SK-N-SH (cell line): ENCODE measurements at regions not wholly inside any gene's neighbourhood (a gene's known extent, or its start where the extent isn't known, plus 50 kb on each side); places are given as distances from the start of the nearest gene placed in this dataset.

Experiments used
- CTCF ChIA-PET: fragments of 300-600, 350-600 bp; formaldehyde crosslinking; extraction: SDS; loops from one replicate; lab custom pipeline; 2021; lab: Yijun Ruan, JAX
- POLR2A ChIA-PET: fragments of 350-600 bp; sonication (Branson Sonifier 250); formaldehyde crosslinking; extraction: SDS; loops from one replicate; lab custom pipeline; 2020; ENCODE audit warnings: antibody characterized with exemption, inconsistent platforms; lab: Yijun Ruan, JAX
- DNase-seq: peaks from one replicate; pipeline ENCODE4 v3.0.0; 2012
- H2AFZ ChIP-seq: fragments of 200-600 bp; sonication (generic); 2 replicates; pipeline ENCODE4 v1.8.1; 2016; ENCODE audit warnings: antibody characterized with exemption, mild to moderate bottlenecking, low read depth
- H3F3A ChIP-seq: fragments of 200-600 bp; sonication (generic); replicated peaks from 2 replicates; pipeline ENCODE3; 2016; ENCODE audit warnings: antibody characterized with exemption, mild to moderate bottlenecking; ENCODE audit not compliant: insufficient read depth
- H3K27ac ChIP-seq, 2 experiments: fragments of 200-500 bp in 1 of 2; fragments of 200-600 bp in 1 of 2; sonication (Bioruptor generic) in 1 of 2; sonication (generic), shearing (Covaris generic) in 1 of 2; 2 replicates each; pipeline versions ENCODE4 v1.5.1 to v1.6.1; 2014 to 2016; ENCODE audit warnings: low read depth in 2 of 2, inconsistent platforms in 1 of 2, low read length in 1 of 2, mild to moderate bottlenecking in 1 of 2, mixed read lengths in 1 of 2
- H3K27me3 ChIP-seq: fragments of 200-600 bp; sonication (generic), shearing (Covaris generic); 2 replicates; pipeline ENCODE4 v1.6.1; 2016; ENCODE audit warnings: mixed run types; ENCODE audit not compliant: insufficient read depth
- H3K36me3 ChIP-seq, 2 experiments: fragments of 200-500 bp in 1 of 2; fragments of 200-600 bp in 1 of 2; sonication (Bioruptor generic) in 1 of 2; sonication (generic) in 1 of 2; replicated peaks in 1 of 2; 2 replicates each; pipeline versions ENCODE3 to v1.5.1; 2014 to 2016; ENCODE audit warnings: low read length in 1 of 2, mild to moderate bottlenecking in 1 of 2; ENCODE audit not compliant: insufficient read depth in 2 of 2, control insufficient read depth in 1 of 2
- H3K4me1 ChIP-seq, 2 experiments: fragments of 200-500 bp in 1 of 2; fragments of 200-600 bp in 1 of 2; sonication (Bioruptor generic) in 1 of 2; sonication (generic), shearing (Covaris generic) in 1 of 2; 2 replicates each; pipeline versions ENCODE4 v1.5.1 to v1.6.1; 2014 to 2016; ENCODE audit warnings: low read depth in 1 of 2, low read length in 1 of 2, mixed run types in 1 of 2; ENCODE audit not compliant: insufficient read depth in 2 of 2, control insufficient read depth in 1 of 2
- H3K4me2 ChIP-seq: fragments of 200-600 bp; sonication (generic), shearing (Covaris generic); 2 replicates; pipeline ENCODE4 v1.6.1; 2017; ENCODE audit warnings: mixed run types
- H3K4me3 ChIP-seq, 2 experiments: fragments of 200-500 bp in 1 of 2; fragments of 200-600 bp in 1 of 2; sonication (Bioruptor generic) in 1 of 2; sonication (generic), shearing (Covaris generic) in 1 of 2; 2 replicates each; pipeline versions ENCODE4 v1.5.1 to v1.8.1; 2014 to 2016; ENCODE audit warnings: low read depth in 2 of 2, inconsistent platforms in 1 of 2, low read length in 1 of 2, mild to moderate bottlenecking in 1 of 2, mixed read lengths in 1 of 2, moderate library complexity in 1 of 2
- H3K79me2 ChIP-seq: fragments of 200-600 bp; sonication (generic); 2 replicates; pipeline ENCODE4 v1.8.1; 2017; ENCODE audit warnings: mild to moderate bottlenecking; ENCODE audit not compliant: insufficient read depth
- H3K9ac ChIP-seq: fragments of 200-600 bp; sonication (generic); 2 replicates; pipeline ENCODE4 v1.6.1; 2017; ENCODE audit warnings: mixed run types
- H3K9me2 ChIP-seq: fragments of 200-600 bp; sonication (generic); 2 replicates; pipeline ENCODE4 v1.6.1; 2017; ENCODE audit warnings: mixed run types
- H3K9me3 ChIP-seq: fragments of 200-600 bp; sonication (generic); 2 replicates; pipeline ENCODE4 v1.6.1; 2017; ENCODE audit warnings: mixed run types, mild to moderate bottlenecking, moderate library complexity
- H4K20me1 ChIP-seq: fragments of 200-600 bp; sonication (generic); 2 replicates; pipeline ENCODE4 v1.6.1; 2017; ENCODE audit warnings: mild to moderate bottlenecking, mixed run types; ENCODE audit not compliant: insufficient read depth
- ELF1 ChIP-seq: IDR thresholded peaks from 2 replicates; pipeline ENCODE4 v1.4.0; 2012
- EZH2phosphoT487 ChIP-seq: fragments of 200-600 bp; sonication (generic); IDR thresholded peaks from 2 replicates; pipeline ENCODE4 v1.6.1; 2017; ENCODE audit warnings: low read depth, mixed run types, mild to moderate bottlenecking, antibody characterized with exemption, moderate library complexity, borderline replicate concordance
- FOXJ3 ChIP-seq: sonication (generic); formaldehyde crosslinking; IDR thresholded peaks from 2 replicates; pipeline ENCODE4 v1.5.1; 2020; ENCODE audit warnings: mild to moderate bottlenecking, missing genetic modification reagents
- JUND ChIP-seq: IDR thresholded peaks from 2 replicates; pipeline ENCODE4 v1.4.0; 2012
- MXI1 ChIP-seq: IDR thresholded peaks from 2 replicates; pipeline ENCODE4 v1.6.1; 2012; ENCODE audit warnings: mild to moderate bottlenecking, low read depth, low read length, improper control_type of control experiment
- NFIC ChIP-seq: IDR thresholded peaks from 2 replicates; pipeline ENCODE4 v1.4.0; 2012; ENCODE audit warnings: borderline replicate concordance
- NRF1 ChIP-seq: IDR thresholded peaks from 2 replicates; pipeline ENCODE4 v1.6.1; 2012; ENCODE audit warnings: low read depth, mild to moderate bottlenecking, low read length
- POLR2AphosphoS5 ChIP-seq: IDR thresholded peaks from 2 replicates; pipeline ENCODE4 v1.6.1; 2012; ENCODE audit warnings: low read depth, low read length
- RCOR1 ChIP-seq: fragments of 150-350 bp; IDR thresholded peaks from 2 replicates; pipeline ENCODE4 v1.6.1; 2017; ENCODE audit warnings: antibody characterized with exemption, low read length
- RFX5 ChIP-seq: IDR thresholded peaks from 2 replicates; pipeline ENCODE4 v1.6.1; 2012; ENCODE audit warnings: mild to moderate bottlenecking, improper control_type of control experiment, low read length
- RXRA ChIP-seq: IDR thresholded peaks from 2 replicates; pipeline ENCODE4 v1.4.0; 2012; ENCODE audit warnings: low read depth, mild to moderate bottlenecking, borderline replicate concordance
- TAF1 ChIP-seq: IDR thresholded peaks from 2 replicates; pipeline ENCODE4 v1.6.1; 2012; ENCODE audit warnings: low read depth, mild to moderate bottlenecking, low read length, moderate library complexity, borderline replicate concordance
- TEAD4 ChIP-seq: IDR thresholded peaks from 2 replicates; pipeline ENCODE4 v1.4.0; 2012; ENCODE audit warnings: mild to moderate bottlenecking, borderline replicate concordance; ENCODE audit not compliant: insufficient read depth
- YY1 ChIP-seq: IDR thresholded peaks from 2 replicates; pipeline ENCODE4 v1.4.0; 2012; ENCODE audit warnings: low read depth, mild to moderate bottlenecking
- TF ChIP-seq, protein P1 (sequence below): IDR thresholded peaks from 2 replicates; pipeline ENCODE4; 2012
- TF ChIP-seq, protein P2 (sequence below): IDR thresholded peaks from 2 replicates; pipeline ENCODE4 v1.4.0; 2012; ENCODE audit warnings: low read depth, borderline replicate concordance
- TF ChIP-seq, protein P3 (sequence below): fragments of 200-600 bp; sonication (generic); IDR thresholded peaks from 2 replicates; pipeline ENCODE4 v1.6.1; 2017; ENCODE audit warnings: antibody characterized with exemption, mild to moderate bottlenecking, moderate library complexity
- TF ChIP-seq, protein P4 (sequence below): fragments of 150-350 bp; IDR thresholded peaks from 2 replicates; pipeline ENCODE4 v1.6.1; 2016; ENCODE audit warnings: mild to moderate bottlenecking, low read depth, low read length
- TF ChIP-seq, protein P5 (sequence below): IDR thresholded peaks from 2 replicates; pipeline ENCODE4 v1.4.0; 2012; ENCODE audit warnings: low read depth
- TF ChIP-seq, protein P6 (sequence below): IDR thresholded peaks from 2 replicates; pipeline ENCODE4 v1.4.0; 2012; ENCODE audit warnings: low read depth, borderline replicate concordance

DNA sequence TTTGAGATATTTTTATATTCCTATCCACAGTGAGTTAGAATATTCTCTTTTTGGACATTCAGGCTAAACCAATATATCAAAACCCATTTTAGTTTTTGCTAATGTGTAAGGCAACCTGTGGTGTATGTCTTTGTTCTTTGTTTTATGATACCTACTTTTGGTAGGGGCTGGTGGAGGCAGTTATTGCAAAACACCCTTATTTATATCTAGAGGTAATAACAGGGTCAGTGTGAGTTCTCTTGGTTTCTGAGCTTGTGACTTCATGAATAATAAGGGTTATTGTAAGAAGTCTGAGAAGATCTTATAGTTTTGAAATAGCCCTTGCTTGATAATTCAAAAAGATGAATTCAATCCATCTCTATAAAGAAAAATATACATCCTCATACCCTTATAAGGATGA is 235.1 kb upstream of the LRIG3 start (continued):
- no peak for TF ChIP-seq POLR2AphosphoS5
- TF ChIP-seq FOXJ3 (CRISPR knock-in tag) = no peak
- TF ChIP-seq RCOR1 = no peak

DNA sequence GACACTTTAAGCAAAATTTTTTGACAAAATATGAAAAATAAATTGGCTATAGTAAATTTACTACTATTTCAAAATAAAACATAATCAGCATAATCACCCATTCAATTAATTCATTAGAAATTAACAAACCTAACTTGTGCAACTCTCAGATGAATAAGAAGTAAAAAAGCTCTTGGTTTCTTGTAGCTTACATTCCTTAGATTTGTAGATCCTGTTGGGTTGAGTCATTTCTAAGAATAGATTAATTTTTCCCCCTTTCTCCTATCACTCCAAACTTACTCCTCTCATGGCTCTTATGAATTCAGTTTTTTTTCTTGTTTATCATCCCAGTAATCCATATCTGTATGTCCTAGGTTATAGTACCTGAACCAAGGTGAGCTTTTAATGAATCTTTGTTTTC is 230.9 kb upstream of the LRIG3 start:
- no peak for DNase-seq
- H2AFZ ChIP-seq = no peak overlapping the region
- no peaks in the 10 kb centered on the region for H4K20me1 ChIP-seq
- H3K36me3 ChIP-seq = no peaks in the 10 kb centered on the region
- H3K27ac ChIP-seq = no peak overlapping the region
- no peaks in the 10 kb centered on the region for H3K4me1 ChIP-seq
- TF ChIP-seq, protein P1, sequence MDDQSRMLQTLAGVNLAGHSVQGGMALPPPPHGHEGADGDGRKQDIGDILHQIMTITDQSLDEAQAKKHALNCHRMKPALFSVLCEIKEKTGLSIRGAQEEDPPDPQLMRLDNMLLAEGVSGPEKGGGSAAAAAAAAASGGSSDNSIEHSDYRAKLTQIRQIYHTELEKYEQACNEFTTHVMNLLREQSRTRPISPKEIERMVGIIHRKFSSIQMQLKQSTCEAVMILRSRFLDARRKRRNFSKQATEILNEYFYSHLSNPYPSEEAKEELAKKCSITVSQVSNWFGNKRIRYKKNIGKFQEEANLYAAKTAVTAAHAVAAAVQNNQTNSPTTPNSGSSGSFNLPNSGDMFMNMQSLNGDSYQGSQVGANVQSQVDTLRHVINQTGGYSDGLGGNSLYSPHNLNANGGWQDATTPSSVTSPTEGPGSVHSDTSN = no peak
- TF ChIP-seq RXRA (no peak), ELF1 (no peak), POLR2AphosphoS5 (no peak), NFIC (no peak), JUND (no peak), NRF1 (no peak), RFX5 (no peak), TAF1 (no peak), EZH2phosphoT487 (no peak), MXI1 (no peak), TEAD4 (no peak), YY1 (no peak)
- TF ChIP-seq, protein P2, sequence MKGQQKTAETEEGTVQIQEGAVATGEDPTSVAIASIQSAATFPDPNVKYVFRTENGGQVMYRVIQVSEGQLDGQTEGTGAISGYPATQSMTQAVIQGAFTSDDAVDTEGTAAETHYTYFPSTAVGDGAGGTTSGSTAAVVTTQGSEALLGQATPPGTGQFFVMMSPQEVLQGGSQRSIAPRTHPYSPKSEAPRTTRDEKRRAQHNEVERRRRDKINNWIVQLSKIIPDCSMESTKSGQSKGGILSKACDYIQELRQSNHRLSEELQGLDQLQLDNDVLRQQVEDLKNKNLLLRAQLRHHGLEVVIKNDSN = no peak
- TF ChIP-seq, protein P3, sequence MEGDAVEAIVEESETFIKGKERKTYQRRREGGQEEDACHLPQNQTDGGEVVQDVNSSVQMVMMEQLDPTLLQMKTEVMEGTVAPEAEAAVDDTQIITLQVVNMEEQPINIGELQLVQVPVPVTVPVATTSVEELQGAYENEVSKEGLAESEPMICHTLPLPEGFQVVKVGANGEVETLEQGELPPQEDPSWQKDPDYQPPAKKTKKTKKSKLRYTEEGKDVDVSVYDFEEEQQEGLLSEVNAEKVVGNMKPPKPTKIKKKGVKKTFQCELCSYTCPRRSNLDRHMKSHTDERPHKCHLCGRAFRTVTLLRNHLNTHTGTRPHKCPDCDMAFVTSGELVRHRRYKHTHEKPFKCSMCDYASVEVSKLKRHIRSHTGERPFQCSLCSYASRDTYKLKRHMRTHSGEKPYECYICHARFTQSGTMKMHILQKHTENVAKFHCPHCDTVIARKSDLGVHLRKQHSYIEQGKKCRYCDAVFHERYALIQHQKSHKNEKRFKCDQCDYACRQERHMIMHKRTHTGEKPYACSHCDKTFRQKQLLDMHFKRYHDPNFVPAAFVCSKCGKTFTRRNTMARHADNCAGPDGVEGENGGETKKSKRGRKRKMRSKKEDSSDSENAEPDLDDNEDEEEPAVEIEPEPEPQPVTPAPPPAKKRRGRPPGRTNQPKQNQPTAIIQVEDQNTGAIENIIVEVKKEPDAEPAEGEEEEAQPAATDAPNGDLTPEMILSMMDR = no peak
- TF ChIP-seq, protein P4, sequence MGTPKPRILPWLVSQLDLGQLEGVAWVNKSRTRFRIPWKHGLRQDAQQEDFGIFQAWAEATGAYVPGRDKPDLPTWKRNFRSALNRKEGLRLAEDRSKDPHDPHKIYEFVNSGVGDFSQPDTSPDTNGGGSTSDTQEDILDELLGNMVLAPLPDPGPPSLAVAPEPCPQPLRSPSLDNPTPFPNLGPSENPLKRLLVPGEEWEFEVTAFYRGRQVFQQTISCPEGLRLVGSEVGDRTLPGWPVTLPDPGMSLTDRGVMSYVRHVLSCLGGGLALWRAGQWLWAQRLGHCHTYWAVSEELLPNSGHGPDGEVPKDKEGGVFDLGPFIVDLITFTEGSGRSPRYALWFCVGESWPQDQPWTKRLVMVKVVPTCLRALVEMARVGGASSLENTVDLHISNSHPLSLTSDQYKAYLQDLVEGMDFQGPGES = no peak
- TF ChIP-seq, protein P5, sequence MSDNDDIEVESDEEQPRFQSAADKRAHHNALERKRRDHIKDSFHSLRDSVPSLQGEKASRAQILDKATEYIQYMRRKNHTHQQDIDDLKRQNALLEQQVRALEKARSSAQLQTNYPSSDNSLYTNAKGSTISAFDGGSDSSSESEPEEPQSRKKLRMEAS = no peak
- TF ChIP-seq, protein P6, sequence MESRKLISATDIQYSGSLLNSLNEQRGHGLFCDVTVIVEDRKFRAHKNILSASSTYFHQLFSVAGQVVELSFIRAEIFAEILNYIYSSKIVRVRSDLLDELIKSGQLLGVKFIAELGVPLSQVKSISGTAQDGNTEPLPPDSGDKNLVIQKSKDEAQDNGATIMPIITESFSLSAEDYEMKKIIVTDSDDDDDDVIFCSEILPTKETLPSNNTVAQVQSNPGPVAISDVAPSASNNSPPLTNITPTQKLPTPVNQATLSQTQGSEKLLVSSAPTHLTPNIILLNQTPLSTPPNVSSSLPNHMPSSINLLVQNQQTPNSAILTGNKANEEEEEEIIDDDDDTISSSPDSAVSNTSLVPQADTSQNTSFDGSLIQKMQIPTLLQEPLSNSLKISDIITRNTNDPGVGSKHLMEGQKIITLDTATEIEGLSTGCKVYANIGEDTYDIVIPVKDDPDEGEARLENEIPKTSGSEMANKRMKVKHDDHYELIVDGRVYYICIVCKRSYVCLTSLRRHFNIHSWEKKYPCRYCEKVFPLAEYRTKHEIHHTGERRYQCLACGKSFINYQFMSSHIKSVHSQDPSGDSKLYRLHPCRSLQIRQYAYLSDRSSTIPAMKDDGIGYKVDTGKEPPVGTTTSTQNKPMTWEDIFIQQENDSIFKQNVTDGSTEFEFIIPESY = no peak
- H3F3A ChIP-seq = no peaks in the 10 kb centered on the region
- no peak overlapping the region for H3K4me3 ChIP-seq
- CTCF ChIA-PET = interaction anchor here (1.2 to 5.6 kb wide), 10 partner anchors 9 to 810 kb away, joined by 3 to 89 read pairs (median 10); no protein-coding TSS in a partner anchor
- no peak overlapping the region for H3K9ac ChIP-seq
- H3K27me3 ChIP-seq = no peaks in the 10 kb centered on the region; the same call in 1 of the 2 replicates
- no peak overlapping the region for H3K4me2 ChIP-seq
- H3K9me2 ChIP-seq = no peaks in the 10 kb centered on the region
- H3K79me2 ChIP-seq = no peaks in the 10 kb centered on the region
- no peaks in the 10 kb centered on the region for H3K9me3 ChIP-seq
- POLR2A ChIA-PET = no interaction called here
